Endothelial cell (in vitro differentiated cells): ENCODE measurements at regions not wholly inside any gene's neighbourhood (a gene's known extent, or its start where the extent isn't known, plus 50 kb on each side); places are given as distances from the start of the nearest gene placed in this dataset.

Experiments
- DNase-seq: peaks from one replicate; pipeline ENCODE4 v3.0.0; 2021; ENCODE audit warnings: low spot score
- H3K27ac Mint-ChIP-seq: one replicate; pipeline ENCODE4 v1.8.0; 2021; ENCODE audit warnings: mixed read lengths, inconsistent platforms; ENCODE audit not compliant: unreplicated experiment
- H3K27me3 Mint-ChIP-seq: one replicate; pipeline ENCODE4 v1.8.0; 2021; ENCODE audit warnings: mild to moderate bottlenecking, moderate library complexity, mixed read lengths, inconsistent platforms; ENCODE audit not compliant: unreplicated experiment
- H3K36me3 Mint-ChIP-seq: one replicate; pipeline ENCODE4 v1.8.0; 2021; ENCODE audit warnings: mild to moderate bottlenecking, low read depth, mixed read lengths, inconsistent platforms; ENCODE audit not compliant: unreplicated experiment
- H3K4me1 Mint-ChIP-seq: one replicate; pipeline ENCODE4 v1.8.0; 2021; ENCODE audit warnings: mild to moderate bottlenecking, mixed read lengths, inconsistent platforms; ENCODE audit not compliant: unreplicated experiment
- H3K4me3 Mint-ChIP-seq: one replicate; pipeline ENCODE4 v1.8.0; 2021; ENCODE audit warnings: mild to moderate bottlenecking, mixed read lengths, inconsistent platforms; ENCODE audit not compliant: unreplicated experiment
- H3K9me3 Mint-ChIP-seq: one replicate; pipeline ENCODE4 v1.8.0; 2021; ENCODE audit warnings: mixed read lengths, inconsistent platforms; ENCODE audit not compliant: unreplicated experiment
- TF ChIP-seq, protein P1 (sequence below): fragments of 200-600 bp; sonication (generic); IDR thresholded peaks from one replicate; pipeline ENCODE4 v1.5.0; 2021; ENCODE audit warnings: antibody characterized with exemption; ENCODE audit not compliant: unreplicated experiment

DNA sequence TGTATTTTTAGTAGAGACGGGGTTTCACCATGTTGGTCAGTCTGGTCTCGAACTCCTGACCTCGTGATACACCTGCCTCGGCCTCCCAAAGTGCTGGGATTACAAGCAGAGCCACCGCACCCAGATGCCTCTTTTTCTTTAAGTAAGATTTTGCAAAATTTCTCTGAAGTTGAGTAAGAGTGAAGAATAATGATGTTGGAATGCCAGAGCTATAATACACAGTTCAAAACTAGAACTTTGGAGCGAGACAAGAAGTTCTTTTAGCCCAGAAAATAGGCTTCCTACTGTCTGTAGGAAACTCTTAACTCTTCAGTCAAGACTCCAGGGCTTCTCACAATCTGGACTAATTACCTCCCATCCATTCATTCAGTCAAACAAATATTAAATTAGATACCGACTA lies 51.4 kb downstream of the MARCHF4 start:
- DNase-seq, result no peak
- Mint-ChIP-seq H3K4me3 (no peak overlapping the region), H3K36me3 (no peaks in the 10 kb centered on the region), H3K27me3 (peaks cover 4% of the 10 kb centered on the region), H3K27ac (no peak overlapping the region), H3K9me3 (no peaks in the 10 kb centered on the region), H3K4me1 (peaks cover 25% of the 10 kb centered on the region)
- TF ChIP-seq, protein P1, sequence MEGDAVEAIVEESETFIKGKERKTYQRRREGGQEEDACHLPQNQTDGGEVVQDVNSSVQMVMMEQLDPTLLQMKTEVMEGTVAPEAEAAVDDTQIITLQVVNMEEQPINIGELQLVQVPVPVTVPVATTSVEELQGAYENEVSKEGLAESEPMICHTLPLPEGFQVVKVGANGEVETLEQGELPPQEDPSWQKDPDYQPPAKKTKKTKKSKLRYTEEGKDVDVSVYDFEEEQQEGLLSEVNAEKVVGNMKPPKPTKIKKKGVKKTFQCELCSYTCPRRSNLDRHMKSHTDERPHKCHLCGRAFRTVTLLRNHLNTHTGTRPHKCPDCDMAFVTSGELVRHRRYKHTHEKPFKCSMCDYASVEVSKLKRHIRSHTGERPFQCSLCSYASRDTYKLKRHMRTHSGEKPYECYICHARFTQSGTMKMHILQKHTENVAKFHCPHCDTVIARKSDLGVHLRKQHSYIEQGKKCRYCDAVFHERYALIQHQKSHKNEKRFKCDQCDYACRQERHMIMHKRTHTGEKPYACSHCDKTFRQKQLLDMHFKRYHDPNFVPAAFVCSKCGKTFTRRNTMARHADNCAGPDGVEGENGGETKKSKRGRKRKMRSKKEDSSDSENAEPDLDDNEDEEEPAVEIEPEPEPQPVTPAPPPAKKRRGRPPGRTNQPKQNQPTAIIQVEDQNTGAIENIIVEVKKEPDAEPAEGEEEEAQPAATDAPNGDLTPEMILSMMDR, result no peak

DNA sequence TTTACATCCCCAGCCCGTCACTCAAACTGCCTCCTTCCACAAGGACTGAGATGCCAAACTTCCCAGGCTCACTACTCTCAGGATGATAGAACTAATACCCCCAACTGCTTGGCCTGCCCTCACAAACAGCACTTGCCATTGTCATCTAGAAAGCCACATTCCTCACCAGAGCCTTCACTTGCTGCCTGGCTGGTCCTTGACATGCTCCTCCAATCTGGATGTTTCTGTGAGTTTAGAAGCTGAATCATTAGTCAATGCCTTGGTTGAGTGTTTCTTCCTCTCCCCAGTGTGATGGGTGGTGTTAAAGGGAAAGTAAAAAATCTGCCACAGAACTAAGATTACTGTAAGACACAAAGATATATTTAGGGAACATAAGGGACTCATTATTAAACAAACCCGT lies 52.5 kb downstream of the MARCHF4 start:
- Mint-ChIP-seq H3K27me3 (peaks cover 4% of the 10 kb centered on the region), H3K27ac (peak overlapping the region; percentile 34), H3K36me3 (no peaks in the 10 kb centered on the region), H3K4me1 (peaks cover 26% of the 10 kb centered on the region), H3K4me3 (no peak overlapping the region), H3K9me3 (no peaks in the 10 kb centered on the region)
- TF ChIP-seq, protein P1, result no peak
- no peak for DNase-seq

DNA sequence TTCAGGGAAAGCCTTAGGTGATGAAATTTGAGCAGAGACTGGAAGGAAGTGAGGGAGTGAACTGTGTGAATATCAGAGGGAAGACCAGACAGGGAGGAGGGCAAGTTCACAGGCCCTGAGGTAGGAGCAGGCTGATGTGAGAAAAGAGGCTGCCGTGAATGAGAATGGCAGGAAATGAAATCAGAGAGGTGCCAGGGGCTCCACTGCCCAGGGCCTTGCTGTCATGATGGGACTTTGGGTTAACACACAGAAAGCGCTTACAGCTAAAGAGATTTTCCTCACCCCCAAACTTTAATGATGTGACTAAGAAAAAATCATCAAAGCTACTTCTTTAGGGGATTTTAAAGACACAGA lies 53.8 kb downstream of the MARCHF4 start:
- Mint-ChIP-seq H3K4me3 (no peak overlapping the region), H3K4me1 (peaks cover 26% of the 10 kb centered on the region), H3K36me3 (no peaks in the 10 kb centered on the region), H3K9me3 (no peaks in the 10 kb centered on the region), H3K27me3 (peaks cover 4% of the 10 kb centered on the region), H3K27ac (peak overlapping the region; percentile 44)
- DNase-seq, result no peak
- TF ChIP-seq, protein P1, result no peak

DNA sequence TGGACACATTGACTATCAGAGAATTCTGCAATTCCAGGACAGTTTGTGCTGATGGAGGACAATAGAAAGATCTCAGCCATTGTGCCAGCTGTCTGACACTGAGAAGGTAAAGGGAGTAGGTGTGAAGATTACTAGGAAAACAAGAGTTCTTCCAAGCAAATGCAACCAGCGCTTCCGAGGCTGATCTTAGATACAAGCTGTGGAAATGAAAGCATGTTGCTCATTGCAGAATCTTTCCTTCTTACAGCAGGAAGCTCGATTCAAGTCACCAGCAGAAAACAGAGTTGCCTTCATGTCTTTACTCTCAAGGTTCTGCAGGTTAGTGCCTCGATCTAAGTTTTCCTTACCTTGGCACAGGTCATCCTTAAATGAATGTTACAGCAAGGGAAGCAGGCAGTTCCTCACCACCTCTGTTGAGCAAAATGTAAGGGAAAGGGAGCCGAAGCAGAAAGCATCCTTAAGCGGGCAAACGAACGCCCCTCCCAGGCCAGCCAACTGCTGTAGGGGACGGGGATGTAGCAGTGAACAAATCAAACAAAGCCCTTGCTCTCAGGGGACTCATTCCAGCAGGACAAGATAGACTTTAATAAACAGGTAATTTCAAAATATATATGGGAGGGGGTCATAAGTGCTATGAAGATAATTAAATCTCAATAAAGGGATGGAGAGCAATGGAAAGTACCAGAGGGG lies 54.3 kb downstream of the MARCHF4 start:
- H3K36me3 Mint-ChIP-seq, result no peaks in the 10 kb centered on the region
- TF ChIP-seq, protein P1, result no peak
- H3K27ac Mint-ChIP-seq, result peak overlapping the region; percentile 44
- no peaks in the 10 kb centered on the region for H3K9me3 Mint-ChIP-seq
- no peak for DNase-seq
- H3K4me3 Mint-ChIP-seq, result no peak overlapping the region
- H3K27me3 Mint-ChIP-seq, result peaks cover 4% of the 10 kb centered on the region
- peaks cover 26% of the 10 kb centered on the region for H3K4me1 Mint-ChIP-seq

DNA sequence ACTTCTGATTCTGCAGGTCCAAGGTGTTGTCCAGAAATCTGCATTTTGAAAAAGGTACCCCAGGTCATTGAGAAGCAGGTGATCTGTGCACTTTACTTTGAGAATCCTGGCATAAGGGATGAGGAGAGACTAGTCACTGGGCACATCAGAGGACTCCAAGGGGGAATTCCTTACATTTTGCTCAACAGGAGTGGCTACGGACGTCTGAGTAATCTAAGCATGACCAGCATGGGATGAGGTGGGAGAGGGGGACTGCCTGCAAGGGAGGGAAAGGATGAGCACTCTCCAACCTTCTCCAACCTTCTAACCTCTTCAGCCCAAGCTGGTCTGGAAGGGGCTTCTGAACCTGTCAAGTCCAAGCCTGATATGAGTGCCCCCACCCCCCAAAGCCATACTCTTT lies 55.5 kb downstream of the MARCHF4 start:
- Mint-ChIP-seq H3K27ac (no peak overlapping the region), H3K4me1 (peaks cover 26% of the 10 kb centered on the region), H3K27me3 (peaks cover 4% of the 10 kb centered on the region), H3K9me3 (no peaks in the 10 kb centered on the region), H3K36me3 (no peaks in the 10 kb centered on the region), H3K4me3 (no peak overlapping the region)
- no peak for DNase-seq
- TF ChIP-seq, protein P1, result no peak
